SU-DHL-6 (cell line): ENCODE measurements at regions not wholly inside any gene's neighbourhood (a gene's known extent, or its start where the extent isn't known, plus 50 kb on each side); places are given as distances from the start of the nearest gene placed in this dataset.

Source experiments
- H2AFZ ChIP-seq: fragments of 200-600 bp; sonication (generic); 2 replicates; pipeline ENCODE4 v1.6.1; 2014; ENCODE audit warnings: low read depth, mild to moderate bottlenecking, moderate library complexity, mixed read lengths, antibody characterized with exemption, low read length; ENCODE audit not compliant: severe bottlenecking
- H3F3A ChIP-seq: fragments of 200-600 bp; shearing (Covaris generic); 2 replicates; pipeline ENCODE4 v1.6.0; 2016; ENCODE audit warnings: antibody characterized with exemption, mild to moderate bottlenecking; ENCODE audit not compliant: insufficient read depth
- H3K27ac ChIP-seq: fragments of 200-600 bp; sonication (generic); 2 replicates; pipeline ENCODE4 v1.5.1; 2016; ENCODE audit warnings: low read depth, mild to moderate bottlenecking, low read length, moderate library complexity, mixed read lengths
- H3K27me3 ChIP-seq: fragments of 200-600 bp; sonication (generic), shearing (Covaris generic); 2 replicates; pipeline ENCODE4 v1.6.0; 2014; ENCODE audit warnings: mild to moderate bottlenecking, low read length
- H3K36me3 ChIP-seq: fragments of 200-600 bp; sonication (generic); 2 replicates; pipeline ENCODE4 v1.6.1; 2014; ENCODE audit warnings: mild to moderate bottlenecking, low read length, mixed read lengths
- H3K4me2 ChIP-seq: fragments of 300-600, 200-600 bp; shearing (Covaris generic), sonication (generic); 2 replicates; pipeline ENCODE4 v1.6.0; 2014; ENCODE audit warnings: low read length, low read depth, mild to moderate bottlenecking; ENCODE audit not compliant: poor library complexity, severe bottlenecking
- H3K4me3 ChIP-seq: fragments of 200-600 bp; sonication (generic); 2 replicates; pipeline ENCODE4 v1.5.1; 2014; ENCODE audit warnings: antibody characterized with exemption, low read length, mild to moderate bottlenecking, mixed read lengths; ENCODE audit not compliant: insufficient read depth, poor library complexity, severe bottlenecking
- H3K79me2 ChIP-seq: fragments of 200-600 bp; sonication (generic); 2 replicates; pipeline ENCODE4 v1.6.1; 2014; ENCODE audit warnings: mild to moderate bottlenecking, low read length, moderate library complexity; ENCODE audit not compliant: insufficient read depth
- H3K9ac ChIP-seq: fragments of 200-600 bp; sonication (generic); 2 replicates; pipeline ENCODE4 v1.7.0; 2014; ENCODE audit warnings: mild to moderate bottlenecking, low read length
- H3K9me2 ChIP-seq: fragments of 200-600 bp; sonication (generic); replicated peaks from 2 replicates; pipeline ENCODE4 v1.6.1; 2014; ENCODE audit warnings: low read length; ENCODE audit not compliant: insufficient read depth
- H3K9me3 ChIP-seq: fragments of 200-600 bp; sonication (generic); 2 replicates; pipeline ENCODE4 v1.6.1; 2014; ENCODE audit warnings: low read length, mixed read lengths; ENCODE audit not compliant: insufficient read depth
- H4K20me1 ChIP-seq: fragments of 200-600 bp; sonication (generic); 2 replicates; pipeline ENCODE4 v1.6.1; 2014; ENCODE audit warnings: low read depth, mild to moderate bottlenecking, antibody characterized with exemption, low read length, moderate library complexity, mixed read lengths
- EZH2phosphoT487 ChIP-seq: fragments of 200-600 bp; sonication (generic), shearing (Covaris generic); conservative IDR thresholded peaks from 2 replicates; pipeline ENCODE4 v1.6.1; 2018; ENCODE audit warnings: mild to moderate bottlenecking, antibody characterized with exemption, low read length, moderate library complexity, mixed read lengths
- TF ChIP-seq, protein P1 (sequence below): fragments of 200-600 bp; sonication (generic); IDR thresholded peaks from one replicate; pipeline ENCODE4 v1.5.1; 2017; ENCODE audit warnings: antibody characterized with exemption, mild to moderate bottlenecking, low read length, moderate library complexity; ENCODE audit not compliant: insufficient read depth, poor library complexity, severe bottlenecking

DNA sequence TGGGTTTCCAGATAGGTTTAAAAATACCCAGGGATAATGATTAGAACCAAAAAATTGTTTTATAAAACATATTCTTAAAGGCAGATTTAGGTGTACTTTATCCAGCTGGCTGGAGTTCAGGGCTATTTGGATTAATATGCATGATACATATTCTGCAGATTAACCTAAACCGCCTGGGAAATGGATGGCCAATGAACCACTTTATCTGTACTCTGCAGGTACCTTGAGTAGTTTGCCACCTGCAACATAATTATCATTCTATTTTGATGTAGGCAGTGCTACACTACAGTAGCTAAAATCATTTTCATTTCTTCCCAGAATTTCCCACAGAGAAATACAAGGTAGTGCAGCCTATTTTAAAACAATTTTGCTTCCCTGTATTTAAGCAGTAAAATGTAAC lies 683.2 kb upstream of the GNPDA2 start:
- no peak overlapping the region for H3K4me3 ChIP-seq
- TF ChIP-seq, protein P1, sequence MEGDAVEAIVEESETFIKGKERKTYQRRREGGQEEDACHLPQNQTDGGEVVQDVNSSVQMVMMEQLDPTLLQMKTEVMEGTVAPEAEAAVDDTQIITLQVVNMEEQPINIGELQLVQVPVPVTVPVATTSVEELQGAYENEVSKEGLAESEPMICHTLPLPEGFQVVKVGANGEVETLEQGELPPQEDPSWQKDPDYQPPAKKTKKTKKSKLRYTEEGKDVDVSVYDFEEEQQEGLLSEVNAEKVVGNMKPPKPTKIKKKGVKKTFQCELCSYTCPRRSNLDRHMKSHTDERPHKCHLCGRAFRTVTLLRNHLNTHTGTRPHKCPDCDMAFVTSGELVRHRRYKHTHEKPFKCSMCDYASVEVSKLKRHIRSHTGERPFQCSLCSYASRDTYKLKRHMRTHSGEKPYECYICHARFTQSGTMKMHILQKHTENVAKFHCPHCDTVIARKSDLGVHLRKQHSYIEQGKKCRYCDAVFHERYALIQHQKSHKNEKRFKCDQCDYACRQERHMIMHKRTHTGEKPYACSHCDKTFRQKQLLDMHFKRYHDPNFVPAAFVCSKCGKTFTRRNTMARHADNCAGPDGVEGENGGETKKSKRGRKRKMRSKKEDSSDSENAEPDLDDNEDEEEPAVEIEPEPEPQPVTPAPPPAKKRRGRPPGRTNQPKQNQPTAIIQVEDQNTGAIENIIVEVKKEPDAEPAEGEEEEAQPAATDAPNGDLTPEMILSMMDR: no peak
- TF ChIP-seq EZH2phosphoT487: no peak
- no peaks in the 10 kb centered on the region for H3K36me3 ChIP-seq
- no peaks in the 10 kb centered on the region for H3K9me3 ChIP-seq
- no peaks in the 10 kb centered on the region for H3K27me3 ChIP-seq
- no peaks in the 10 kb centered on the region for H4K20me1 ChIP-seq
- H3K9me2 ChIP-seq: no peaks in the 10 kb centered on the region
- no peak overlapping the region for H3K4me2 ChIP-seq
- no peak overlapping the region for H3K9ac ChIP-seq
- no peaks in the 10 kb centered on the region for H3F3A ChIP-seq
- no peak overlapping the region for H2AFZ ChIP-seq
- H3K79me2 ChIP-seq: no peaks in the 10 kb centered on the region
- H3K27ac ChIP-seq: no peak overlapping the region

DNA sequence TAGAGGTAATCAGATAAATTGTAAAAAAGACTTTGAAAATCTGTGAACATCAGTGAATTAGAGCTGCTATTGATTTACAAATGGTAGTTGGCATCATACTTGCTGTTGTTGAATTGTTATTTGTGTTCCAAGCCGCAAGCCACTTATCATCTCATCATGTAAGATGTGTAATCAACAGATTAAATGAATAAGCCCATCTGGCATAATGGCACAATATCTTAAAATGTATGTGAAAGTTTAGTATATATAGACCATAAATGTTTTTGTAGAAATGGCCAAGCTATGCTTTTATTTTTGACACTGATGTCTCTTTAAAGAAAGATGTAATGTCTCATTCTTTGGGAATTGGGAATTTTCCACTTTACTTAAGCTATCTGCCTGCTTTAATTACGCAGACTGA lies 682.6 kb upstream of the GNPDA2 start:
- TF ChIP-seq, protein P1: no peak
- TF ChIP-seq EZH2phosphoT487: no peak
- no peak overlapping the region for H3K27ac ChIP-seq
- H3K9ac ChIP-seq: no peak overlapping the region
- H3K27me3 ChIP-seq: no peaks in the 10 kb centered on the region
- no peaks in the 10 kb centered on the region for H3F3A ChIP-seq
- H3K9me3 ChIP-seq: no peaks in the 10 kb centered on the region
- no peak overlapping the region for H3K4me3 ChIP-seq
- H3K9me2 ChIP-seq: no peaks in the 10 kb centered on the region
- no peaks in the 10 kb centered on the region for H3K36me3 ChIP-seq
- H4K20me1 ChIP-seq: no peaks in the 10 kb centered on the region
- no peak overlapping the region for H2AFZ ChIP-seq
- H3K79me2 ChIP-seq: no peaks in the 10 kb centered on the region
- no peak overlapping the region for H3K4me2 ChIP-seq

DNA sequence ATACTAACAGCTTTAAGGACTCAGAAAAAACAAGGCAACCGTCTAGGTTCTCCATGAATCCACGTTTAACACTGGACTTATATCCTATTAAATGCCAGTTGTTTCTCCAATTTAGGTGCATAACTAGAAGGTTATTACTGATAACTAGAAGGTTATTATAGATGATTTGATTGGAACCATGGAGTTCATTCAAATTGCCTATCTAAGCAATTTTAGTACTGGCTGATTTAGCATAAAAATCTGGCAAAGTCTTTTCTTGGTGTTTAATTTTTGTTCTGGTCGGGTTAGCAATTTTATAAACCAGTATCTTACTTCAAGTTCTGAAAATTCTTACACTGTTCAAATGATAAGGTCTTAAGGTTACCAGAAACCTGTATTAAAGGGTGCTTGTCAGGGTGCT lies 672.8 kb upstream of the GNPDA2 start:
- no peaks in the 10 kb centered on the region for H3K79me2 ChIP-seq
- no peak overlapping the region for H3K4me2 ChIP-seq
- H3F3A ChIP-seq: no peaks in the 10 kb centered on the region
- TF ChIP-seq, protein P1: no peak
- TF ChIP-seq EZH2phosphoT487: no peak
- H3K27ac ChIP-seq: no peak overlapping the region
- H4K20me1 ChIP-seq: no peaks in the 10 kb centered on the region
- no peak overlapping the region for H2AFZ ChIP-seq
- no peaks in the 10 kb centered on the region for H3K9me3 ChIP-seq
- no peaks in the 10 kb centered on the region for H3K27me3 ChIP-seq
- H3K9ac ChIP-seq: no peak overlapping the region
- H3K4me3 ChIP-seq: no peak overlapping the region
- no peaks in the 10 kb centered on the region for H3K9me2 ChIP-seq
- H3K36me3 ChIP-seq: no peaks in the 10 kb centered on the region

DNA sequence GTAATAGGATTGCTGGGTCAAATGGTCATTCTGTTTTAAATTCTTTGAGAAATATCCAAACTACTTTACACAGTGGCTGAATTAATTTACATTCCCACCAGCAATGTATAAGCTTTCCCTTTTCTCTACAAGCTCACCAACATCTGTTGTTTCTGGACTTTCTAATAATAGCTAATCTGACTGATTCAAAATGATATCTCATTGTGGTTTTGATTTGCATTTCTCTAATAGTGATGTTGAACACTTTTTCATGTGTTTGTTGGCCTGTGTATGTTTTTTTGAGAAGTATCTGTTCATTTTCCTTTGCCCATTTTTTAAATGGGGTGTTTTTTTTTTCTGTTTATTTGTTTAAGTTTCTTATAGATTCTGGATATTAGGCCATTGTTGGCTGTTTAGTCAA lies 659.0 kb upstream of the GNPDA2 start:
- Histone ChIP-seq H3K9me2 (peaks cover 3% of the 10 kb centered on the region; the same call in 1 of the 2 replicates), H3K9ac (no peak overlapping the region), H3K79me2 (no peaks in the 10 kb centered on the region), H3F3A (no peaks in the 10 kb centered on the region), H3K27me3 (no peaks in the 10 kb centered on the region), H3K9me3 (no peaks in the 10 kb centered on the region), H3K27ac (no peak overlapping the region), H3K4me2 (no peak overlapping the region), H3K4me3 (no peak overlapping the region), H4K20me1 (no peaks in the 10 kb centered on the region), H3K36me3 (no peaks in the 10 kb centered on the region), H2AFZ (no peak overlapping the region)
- TF ChIP-seq, protein P1: no peak
- no peak for TF ChIP-seq EZH2phosphoT487
